ENCODE measurements at regions not wholly inside any gene's neighbourhood (a gene's known extent, or its start where the extent isn't known, plus 50 kb on each side); places are given as distances from the start of the nearest gene placed in this dataset.
"Not testable (repeated sequence)": the region's sequence is repeated elsewhere in the genome, so short reads cannot be mapped to it uniquely, and the experiment has no call there.

- no peak for DNase-seq
Observed at GRCh38 chr18:68426731-68427315, 288.1 kb downstream of the TMX3 start.

GRCh38 chr18:68418881-68419280, 296.0 kb downstream of the TMX3 start:
- no peak for DNase-seq

GRCh38 chr18:68418226-68418868, 296.6 kb downstream of the TMX3 start:
- DNase-seq: no peak

GRCh38 chr18:68417826-68418225, 297.1 kb downstream of the TMX3 start:
- no peak for DNase-seq

- DNase-seq: peak; percentile 2
Observed at GRCh38 chr18:68417166-68417799, 297.6 kb downstream of the TMX3 start.

GRCh38 chr18:68414407-68414806, 300.5 kb downstream of the TMX3 start:
- DNase-seq: no peak

GRCh38 chr18:68409576-68409975, 305.3 kb downstream of the TMX3 start:
- no peak for DNase-seq

- DNase-seq: no peak
Observed at GRCh38 chr18:68406761-68407160, 308.1 kb downstream of the TMX3 start.

GRCh38 chr18:68402784-68403183, 312.1 kb downstream of the TMX3 start:
- no peak for DNase-seq

- no peak for DNase-seq
Observed at GRCh38 chr18:68400889-68401288, 314.0 kb downstream of the TMX3 start.

GRCh38 chr18:68399721-68400120, 315.2 kb downstream of the TMX3 start:
- DNase-seq: no peak

- DNase-seq: no peak
Observed at GRCh38 chr18:68397241-68398035, 317.5 kb downstream of the TMX3 start.

- DNase-seq: no peak
Observed at GRCh38 chr18:68394705-68395104, 320.2 kb downstream of the TMX3 start.

GRCh38 chr18:68391801-68392200, 323.1 kb downstream of the TMX3 start:
- no peak for DNase-seq

GRCh38 chr18:68387246-68387645, 327.7 kb downstream of the TMX3 start:
- DNase-seq: no peak

GRCh38 chr18:68383979-68384378, 330.9 kb downstream of the TMX3 start:
- not testable (repeated sequence) for DNase-seq

GRCh38 chr18:68376926-68377325, 338.0 kb downstream of the TMX3 start:
- no peak for DNase-seq

GRCh38 chr18:68362907-68363306, 352.0 kb downstream of the TMX3 start:
- no peak for DNase-seq

- DNase-seq: no peak
Observed at GRCh38 chr18:68355637-68356036, 359.3 kb downstream of the TMX3 start.

GRCh38 chr18:68354176-68354575, 360.7 kb downstream of the TMX3 start:
- DNase-seq: no peak

- no peak for DNase-seq
Observed at GRCh38 chr18:68342039-68342659, 372.8 kb downstream of the TMX3 start.

- DNase-seq: no peak
Observed at GRCh38 chr18:68340606-68341005, 374.3 kb downstream of the TMX3 start.

GRCh38 chr18:68330658-68331057, 384.2 kb downstream of the TMX3 start:
- no peak for DNase-seq
